ENCODE measurements at regions not wholly inside any gene's neighbourhood (a gene's known extent, or its start where the extent isn't known, plus 50 kb on each side); places are given as distances from the start of the nearest gene placed in this dataset.

GRCh38 chr10:47107007-47107747, 192.8 kb upstream of the GDF10 start:
- Histone ChIP-seq H3K27me3 (no peaks in the 10 kb centered on the region), H3K4me3 (no peak overlapping the region), H3K27ac (no peak overlapping the region), H3K36me3 (no peaks in the 10 kb centered on the region), H3K4me1 (peaks cover 0 to 26% (median 4%) of the 10 kb centered on the region in 4 donors), H3K9me3 (no peaks in the 10 kb centered on the region)
- no peak for DNase-seq
- TF ChIP-seq CTCF (IDR thresholded peaks at IDR 0.05), result no peak
- intact Hi-C loops (cut with DNase I; ENCODE audit: low total_unique reads), result no loop called here

DNA sequence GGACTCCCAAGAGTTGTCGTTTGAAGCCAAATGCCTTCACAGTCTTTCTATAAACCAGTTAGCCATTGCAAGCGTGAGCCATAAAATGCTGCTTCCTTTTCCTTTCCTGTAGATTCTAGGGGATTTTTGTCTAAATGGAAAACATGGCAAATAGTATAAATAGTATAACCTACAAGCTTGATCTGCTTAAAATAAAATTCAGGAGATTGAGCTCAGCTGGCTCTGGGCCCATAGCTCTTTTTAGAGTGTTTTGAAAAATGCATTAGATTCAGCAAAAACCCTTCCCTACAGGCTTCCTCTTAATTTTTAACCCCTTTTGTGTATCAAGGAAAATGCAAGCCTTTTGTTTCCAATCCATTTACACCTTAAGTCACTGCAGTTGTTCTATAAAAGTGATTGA, 190.1 kb upstream of the GDF10 start:
- Histone ChIP-seq H3K27me3 (no peaks in the 10 kb centered on the region), H3K9me3 (no peaks in the 10 kb centered on the region), H3K36me3 (no peaks in the 10 kb centered on the region), H3K4me1 (peaks cover 0 to 25% (median 4%) of the 10 kb centered on the region in 4 donors), H3K4me3 (no peak overlapping the region), H3K27ac (no peak overlapping the region)
- intact Hi-C loops (cut with DNase I; ENCODE audit: low total_unique reads), result no loop called here
- DNase-seq, result no peak
- no peak for TF ChIP-seq CTCF (IDR thresholded peaks at IDR 0.05)

GRCh38 chr10:47111329-47111862, 188.6 kb upstream of the GDF10 start:
- no peaks in the 10 kb centered on the region for H3K27me3 ChIP-seq
- no peaks in the 10 kb centered on the region for H3K9me3 ChIP-seq
- H3K36me3 ChIP-seq, result no peaks in the 10 kb centered on the region
- intact Hi-C loops (cut with DNase I; ENCODE audit: low total_unique reads), result no loop called here
- H3K4me3 ChIP-seq, result no peak overlapping the region
- peaks cover 0 to 29% (median 6%) of the 10 kb centered on the region in 4 donors for H3K4me1 ChIP-seq
- H3K27ac ChIP-seq, result no peak overlapping the region
- no peak for TF ChIP-seq CTCF (IDR thresholded peaks at IDR 0.05)
- DNase-seq, result no peak

DNA sequence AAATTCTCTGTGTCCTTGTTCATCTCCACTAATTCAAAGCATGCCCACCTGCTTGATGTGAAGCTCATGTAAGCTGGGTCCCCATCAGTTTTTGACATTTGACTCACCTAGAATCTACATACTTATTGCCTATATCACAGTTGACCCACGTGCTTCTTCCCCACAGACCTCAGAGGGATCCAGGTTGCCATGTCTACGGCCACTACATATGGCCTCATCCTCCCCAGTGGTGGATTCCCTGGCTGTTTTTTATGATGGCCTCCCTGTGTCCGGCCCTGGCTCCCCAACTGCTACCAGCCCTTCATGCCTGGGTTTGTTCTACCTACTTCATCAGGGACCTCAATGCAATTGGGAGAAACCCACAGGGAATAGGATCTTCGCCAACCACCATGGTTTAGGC, 187.4 kb upstream of the GDF10 start:
- no peaks in the 10 kb centered on the region for H3K9me3 ChIP-seq
- H3K27me3 ChIP-seq, result no peaks in the 10 kb centered on the region
- intact Hi-C loops (cut with DNase I; ENCODE audit: low total_unique reads), result no loop called here
- H3K27ac ChIP-seq, result no peak overlapping the region
- H3K36me3 ChIP-seq, result no peaks in the 10 kb centered on the region
- H3K4me3 ChIP-seq, result no peak overlapping the region
- TF ChIP-seq CTCF (IDR thresholded peaks at IDR 0.05), result no peak
- no peak for DNase-seq
- H3K4me1 ChIP-seq, result peaks cover 0 to 39% (median 6%) of the 10 kb centered on the region in 4 donors

- H3K36me3 ChIP-seq, result no peaks in the 10 kb centered on the region
- no peaks in the 10 kb centered on the region for H3K9me3 ChIP-seq
- H3K4me3 ChIP-seq, result no peak overlapping the region
- H3K4me1 ChIP-seq, result peaks cover 0 to 39% (median 6%) of the 10 kb centered on the region in 4 donors
- H3K27me3 ChIP-seq, result no peaks in the 10 kb centered on the region
- TF ChIP-seq CTCF (IDR thresholded peaks at IDR 0.05), result no peak
- DNase-seq, result no peak
- H3K27ac ChIP-seq, result no peak overlapping the region
- intact Hi-C loops (cut with DNase I; ENCODE audit: low total_unique reads), result no loop called here
Measured at GRCh38 chr10:47113907-47114500, 186.0 kb upstream of the GDF10 start.
